OCI-LY1 (cell line): ENCODE measurements at regions not wholly inside any gene's neighbourhood (a gene's known extent, or its start where the extent isn't known, plus 50 kb on each side); places are given as distances from the start of the nearest gene placed in this dataset.

Experiments
- EZH2 ChIP-seq: fragments of 200-600 bp; sonication (generic), shearing (Covaris generic); IDR thresholded peaks from 2 replicates; pipeline ENCODE4 v1.8.0; 2017; ENCODE audit warnings: borderline replicate concordance, mixed run types, mild to moderate bottlenecking, antibody characterized with exemption, low read length, moderate library complexity, mixed read lengths
- TF ChIP-seq, protein P1 (sequence below): fragments of 200-600 bp; sonication (generic), shearing (Covaris generic); IDR thresholded peaks from 2 replicates; pipeline ENCODE4 v1.5.1; 2017; ENCODE audit warnings: mild to moderate bottlenecking, antibody characterized with exemption, low read length, moderate library complexity, mixed read lengths

DNA sequence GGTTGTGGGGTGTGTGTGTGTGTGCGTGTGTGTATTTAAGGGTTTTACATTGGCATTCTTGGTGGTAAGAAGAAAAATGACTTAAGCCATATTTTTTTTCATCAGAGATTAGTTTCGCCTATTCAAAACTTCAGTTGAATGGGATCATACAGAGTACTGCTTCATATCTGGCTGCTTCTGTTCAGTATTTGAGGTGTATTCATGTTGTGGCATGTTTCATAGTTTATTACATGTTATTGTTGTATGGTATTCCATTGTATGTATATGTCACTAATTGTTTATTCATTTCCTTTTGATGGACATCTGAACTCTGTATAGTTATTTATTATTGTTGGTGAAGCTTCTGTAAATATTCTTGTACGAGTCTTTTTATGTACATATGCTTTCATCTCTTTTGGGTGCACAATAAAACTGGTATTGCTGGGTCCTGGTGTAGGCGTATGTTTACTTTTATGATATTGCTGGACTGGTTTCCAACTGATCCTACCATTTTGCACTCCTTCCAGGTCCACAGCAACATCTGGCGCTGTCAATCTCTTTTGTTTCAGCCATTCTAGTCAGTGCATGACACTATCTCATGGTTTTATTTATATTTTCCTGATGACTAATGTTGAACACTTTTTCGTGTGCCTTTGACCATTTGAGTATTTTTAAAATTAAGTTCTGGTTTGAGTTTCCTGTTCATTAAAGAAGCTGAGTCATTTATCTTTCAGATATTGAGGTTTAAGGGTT lies 77.4 kb upstream of the MAF start:
- TF ChIP-seq, protein P1, sequence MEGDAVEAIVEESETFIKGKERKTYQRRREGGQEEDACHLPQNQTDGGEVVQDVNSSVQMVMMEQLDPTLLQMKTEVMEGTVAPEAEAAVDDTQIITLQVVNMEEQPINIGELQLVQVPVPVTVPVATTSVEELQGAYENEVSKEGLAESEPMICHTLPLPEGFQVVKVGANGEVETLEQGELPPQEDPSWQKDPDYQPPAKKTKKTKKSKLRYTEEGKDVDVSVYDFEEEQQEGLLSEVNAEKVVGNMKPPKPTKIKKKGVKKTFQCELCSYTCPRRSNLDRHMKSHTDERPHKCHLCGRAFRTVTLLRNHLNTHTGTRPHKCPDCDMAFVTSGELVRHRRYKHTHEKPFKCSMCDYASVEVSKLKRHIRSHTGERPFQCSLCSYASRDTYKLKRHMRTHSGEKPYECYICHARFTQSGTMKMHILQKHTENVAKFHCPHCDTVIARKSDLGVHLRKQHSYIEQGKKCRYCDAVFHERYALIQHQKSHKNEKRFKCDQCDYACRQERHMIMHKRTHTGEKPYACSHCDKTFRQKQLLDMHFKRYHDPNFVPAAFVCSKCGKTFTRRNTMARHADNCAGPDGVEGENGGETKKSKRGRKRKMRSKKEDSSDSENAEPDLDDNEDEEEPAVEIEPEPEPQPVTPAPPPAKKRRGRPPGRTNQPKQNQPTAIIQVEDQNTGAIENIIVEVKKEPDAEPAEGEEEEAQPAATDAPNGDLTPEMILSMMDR: no peak
- no peak for TF ChIP-seq EZH2
